HFFc6 (cell line): ENCODE measurements at regions not wholly inside any gene's neighbourhood (a gene's known extent, or its start where the extent isn't known, plus 50 kb on each side); places are given as distances from the start of the nearest gene placed in this dataset.

Experiments
- DNase-seq: peaks from one replicate; pipeline ENCODE4 v3.0.0-alpha.2; 2018
- H3K27ac Mint-ChIP-seq: 2 replicates; pipeline ENCODE4 v1.8.0; 2020; ENCODE audit warnings: mild to moderate bottlenecking, mixed read lengths
- H3K27me3 Mint-ChIP-seq: 2 replicates; pipeline ENCODE4 v1.8.0; 2021; ENCODE audit warnings: mild to moderate bottlenecking, moderate library complexity, mixed read lengths; ENCODE audit not compliant: insufficient read depth
- H3K36me3 Mint-ChIP-seq: 2 replicates; pipeline ENCODE4 v1.8.0; 2021; ENCODE audit warnings: low read depth, mixed read lengths
- H3K4me1 Mint-ChIP-seq: 2 replicates; pipeline ENCODE4 v1.8.0; 2020; ENCODE audit warnings: low read depth, mixed read lengths
- H3K4me3 Mint-ChIP-seq: 2 replicates; pipeline ENCODE4 v1.8.0; 2020; ENCODE audit warnings: mild to moderate bottlenecking, moderate library complexity, mixed read lengths
- H3K9me3 Mint-ChIP-seq: 2 replicates; pipeline ENCODE4 v1.8.0; 2020; ENCODE audit warnings: mild to moderate bottlenecking, mixed read lengths
- TF ChIP-seq, protein P1 (sequence below): fragments of 200-600 bp; sonication (generic); IDR thresholded peaks from 2 replicates; pipeline ENCODE4 v1.5.0; 2021; ENCODE audit warnings: antibody characterized with exemption, mild to moderate bottlenecking

DNA sequence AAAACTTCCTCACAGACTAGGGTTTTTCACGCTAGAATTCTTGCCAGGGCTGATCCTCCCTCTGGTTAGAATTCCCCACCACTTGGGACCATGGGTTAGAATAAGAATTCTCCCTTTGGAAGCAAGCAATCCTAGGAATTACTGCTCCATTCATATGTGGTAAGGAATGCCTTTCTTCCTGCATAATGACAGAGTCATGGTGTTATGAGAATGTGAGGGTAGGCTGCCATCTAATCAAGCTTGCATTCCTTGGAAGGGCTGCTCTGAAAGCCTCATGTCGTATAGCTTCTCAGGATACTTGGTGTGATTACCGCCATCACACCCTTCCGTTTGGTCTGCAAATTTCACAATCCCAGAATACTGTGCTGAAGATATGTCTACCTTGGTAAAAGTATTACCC lies 1282.4 kb upstream of the PIK3C3 start:
- no peak for DNase-seq
- H3K4me3 Mint-ChIP-seq = no peak overlapping the region
- TF ChIP-seq, protein P1, sequence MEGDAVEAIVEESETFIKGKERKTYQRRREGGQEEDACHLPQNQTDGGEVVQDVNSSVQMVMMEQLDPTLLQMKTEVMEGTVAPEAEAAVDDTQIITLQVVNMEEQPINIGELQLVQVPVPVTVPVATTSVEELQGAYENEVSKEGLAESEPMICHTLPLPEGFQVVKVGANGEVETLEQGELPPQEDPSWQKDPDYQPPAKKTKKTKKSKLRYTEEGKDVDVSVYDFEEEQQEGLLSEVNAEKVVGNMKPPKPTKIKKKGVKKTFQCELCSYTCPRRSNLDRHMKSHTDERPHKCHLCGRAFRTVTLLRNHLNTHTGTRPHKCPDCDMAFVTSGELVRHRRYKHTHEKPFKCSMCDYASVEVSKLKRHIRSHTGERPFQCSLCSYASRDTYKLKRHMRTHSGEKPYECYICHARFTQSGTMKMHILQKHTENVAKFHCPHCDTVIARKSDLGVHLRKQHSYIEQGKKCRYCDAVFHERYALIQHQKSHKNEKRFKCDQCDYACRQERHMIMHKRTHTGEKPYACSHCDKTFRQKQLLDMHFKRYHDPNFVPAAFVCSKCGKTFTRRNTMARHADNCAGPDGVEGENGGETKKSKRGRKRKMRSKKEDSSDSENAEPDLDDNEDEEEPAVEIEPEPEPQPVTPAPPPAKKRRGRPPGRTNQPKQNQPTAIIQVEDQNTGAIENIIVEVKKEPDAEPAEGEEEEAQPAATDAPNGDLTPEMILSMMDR = no peak
- H3K4me1 Mint-ChIP-seq = no peaks in the 10 kb centered on the region
- H3K36me3 Mint-ChIP-seq = no peaks in the 10 kb centered on the region
- H3K9me3 Mint-ChIP-seq = peaks cover 26% of the 10 kb centered on the region
- no peaks in the 10 kb centered on the region for H3K27me3 Mint-ChIP-seq
- no peak overlapping the region for H3K27ac Mint-ChIP-seq

DNA sequence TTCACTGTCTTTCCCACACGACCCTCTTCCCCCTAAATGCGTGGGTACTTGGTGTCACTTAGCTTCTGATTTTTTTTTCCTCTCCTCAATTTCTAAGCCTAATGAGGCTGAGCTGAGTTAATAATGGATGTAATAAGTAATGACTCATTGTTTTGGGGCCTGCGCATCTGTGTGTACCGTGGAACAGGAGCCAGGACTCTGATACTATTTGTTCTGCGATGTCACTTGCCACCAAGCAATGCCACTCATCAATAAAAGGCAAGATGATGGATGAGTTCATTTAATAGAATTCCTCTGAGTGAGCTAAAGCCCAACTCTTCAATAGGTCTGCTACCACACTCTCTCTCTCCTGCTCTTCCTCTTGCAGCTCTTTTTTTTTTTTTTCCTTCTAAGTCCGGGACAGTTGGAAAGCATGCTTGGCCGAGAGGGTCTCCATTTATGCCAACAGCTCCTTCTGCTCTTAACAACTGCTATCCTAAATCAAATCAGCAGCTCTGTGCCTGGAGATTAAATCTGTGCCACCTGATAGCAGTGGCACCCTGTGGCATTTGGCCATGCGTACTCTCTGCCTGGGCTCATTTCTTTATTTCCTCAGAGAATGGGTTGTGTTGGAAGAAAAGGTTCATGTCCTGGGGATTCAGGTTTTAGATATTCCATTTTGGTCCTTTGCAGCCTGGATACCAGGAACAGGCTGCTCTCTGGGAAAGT lies 1284.2 kb upstream of the PIK3C3 start:
- Mint-ChIP-seq H3K27ac (no peak overlapping the region), H3K4me3 (no peak overlapping the region), H3K4me1 (no peaks in the 10 kb centered on the region), H3K9me3 (peaks cover 29% of the 10 kb centered on the region), H3K36me3 (no peaks in the 10 kb centered on the region), H3K27me3 (no peaks in the 10 kb centered on the region)
- TF ChIP-seq, protein P1 = no peak
- no peak for DNase-seq

DNA sequence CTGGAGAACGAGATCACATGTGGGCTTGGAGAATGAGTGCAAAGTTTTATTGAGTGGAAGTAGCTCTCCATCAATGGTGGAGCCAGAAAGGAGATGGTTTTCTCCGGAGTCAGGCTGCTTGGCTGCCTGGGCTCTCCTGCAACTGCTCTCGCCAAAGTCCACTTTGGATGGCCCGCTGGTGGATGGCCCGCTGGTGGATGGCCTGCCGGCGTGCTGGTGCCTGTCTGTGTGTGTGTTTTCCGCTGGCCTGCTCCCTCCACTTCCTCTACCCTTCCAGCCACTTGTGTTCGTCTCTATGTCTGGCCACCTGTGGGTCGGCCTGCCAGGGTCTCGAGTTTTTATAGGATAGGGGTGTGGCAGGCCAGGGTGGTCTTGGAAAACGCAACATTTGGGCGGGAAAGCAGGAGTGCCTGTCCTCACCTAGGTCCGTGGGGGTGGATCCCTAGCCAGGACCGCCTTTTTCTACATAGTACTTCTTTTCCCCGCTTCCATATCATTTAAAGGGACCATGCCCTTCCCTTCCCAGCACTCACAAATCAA lies 1292.1 kb upstream of the PIK3C3 start:
- no peak for DNase-seq
- TF ChIP-seq, protein P1 = no peak
- Mint-ChIP-seq H3K27me3 (no peaks in the 10 kb centered on the region), H3K36me3 (no peaks in the 10 kb centered on the region), H3K4me3 (no peak overlapping the region), H3K4me1 (no peaks in the 10 kb centered on the region), H3K9me3 (peaks cover 10% of the 10 kb centered on the region), H3K27ac (no peak overlapping the region)

- H3K27me3 Mint-ChIP-seq = no peaks in the 10 kb centered on the region
- H3K4me3 Mint-ChIP-seq = no peak overlapping the region
- no peak overlapping the region for H3K27ac Mint-ChIP-seq
- DNase-seq = no peak
- H3K36me3 Mint-ChIP-seq = no peaks in the 10 kb centered on the region; the same call in 1 of the 2 replicates
- peaks cover 27% of the 10 kb centered on the region for H3K9me3 Mint-ChIP-seq
- TF ChIP-seq, protein P1 = no peak
- no peaks in the 10 kb centered on the region for H3K4me1 Mint-ChIP-seq
Measured at GRCh38 chr18:40653682-40654081, 1301.4 kb upstream of the PIK3C3 start.

GRCh38 chr18:40652321-40652720 lies 1302.7 kb upstream of the PIK3C3 start:
- Mint-ChIP-seq H3K9me3 (peaks cover 26% of the 10 kb centered on the region), H3K27ac (no peak overlapping the region), H3K36me3 (no peaks in the 10 kb centered on the region; the same call in 1 of the 2 replicates), H3K4me3 (no peak overlapping the region), H3K27me3 (no peaks in the 10 kb centered on the region), H3K4me1 (no peaks in the 10 kb centered on the region)
- TF ChIP-seq, protein P1 = no peak
- DNase-seq = no peak
